SW480 (cell line): ENCODE measurements at regions not wholly inside any gene's neighbourhood (a gene's known extent, or its start where the extent isn't known, plus 50 kb on each side); places are given as distances from the start of the nearest gene placed in this dataset.
"Not testable (repeated sequence)": the region's sequence is repeated elsewhere in the genome, so short reads cannot be mapped to it uniquely, and the experiment has no call there.

Experiments used
- DNase-seq: peaks from one replicate; pipeline ENCODE4 v3.0.0-alpha.2; 2016; ENCODE audit warnings: low spot score

- DNase-seq: no peak
Measured at GRCh38 chr10:64574371-64574770, 1053.2 kb downstream of the REEP3 start.

- no peak for DNase-seq
Measured at GRCh38 chr10:64576497-64576896, 1055.3 kb downstream of the REEP3 start.

- not testable (repeated sequence) for DNase-seq
Measured at GRCh38 chr10:64578757-64579156, 1057.6 kb downstream of the REEP3 start.

- no peak for DNase-seq
Measured at GRCh38 chr10:64586934-64587503, 1065.8 kb downstream of the REEP3 start.

GRCh38 chr10:64594072-64594471 lies 1072.9 kb downstream of the REEP3 start:
- DNase-seq: no peak

- DNase-seq: no peak
Measured at GRCh38 chr10:64598600-64598999, 1077.4 kb downstream of the REEP3 start.

- no peak for DNase-seq
Measured at GRCh38 chr10:64601298-64601697, 1080.1 kb downstream of the REEP3 start.

- no peak for DNase-seq
Measured at GRCh38 chr10:64617085-64617484, 1095.9 kb downstream of the REEP3 start.

GRCh38 chr10:64619102-64619501 lies 1097.9 kb downstream of the REEP3 start:
- no peak for DNase-seq

GRCh38 chr10:64626924-64627323 lies 1105.7 kb downstream of the REEP3 start:
- DNase-seq: no peak

- DNase-seq: no peak
Measured at GRCh38 chr10:64630534-64630933, 1109.3 kb downstream of the REEP3 start.

GRCh38 chr10:64635906-64636305 lies 1114.7 kb downstream of the REEP3 start:
- DNase-seq: no peak

- DNase-seq: no peak
Measured at GRCh38 chr10:64636461-64636860, 1115.3 kb downstream of the REEP3 start.

- DNase-seq: no peak
Measured at GRCh38 chr10:64637939-64638338, 1116.7 kb downstream of the REEP3 start.

- DNase-seq: peak; percentile 1
Measured at GRCh38 chr10:64648915-64649314, 1127.7 kb downstream of the REEP3 start.

GRCh38 chr10:64658528-64658927 lies 1137.3 kb downstream of the REEP3 start:
- DNase-seq: no peak

- no peak for DNase-seq
Measured at GRCh38 chr10:64659311-64659710, 1138.1 kb downstream of the REEP3 start.

GRCh38 chr10:64682043-64682442 lies 1160.8 kb downstream of the REEP3 start:
- no peak for DNase-seq

GRCh38 chr10:64690194-64690593 lies 1169.0 kb downstream of the REEP3 start:
- no peak for DNase-seq

GRCh38 chr10:64699244-64699643 lies 1178.0 kb downstream of the REEP3 start:
- no peak for DNase-seq

GRCh38 chr10:64702086-64702485 lies 1180.9 kb downstream of the REEP3 start:
- DNase-seq: not testable (repeated sequence)

- no peak for DNase-seq
Measured at GRCh38 chr10:64708884-64709681, 1187.9 kb downstream of the REEP3 start.

- no peak for DNase-seq
Measured at GRCh38 chr10:64726466-64726865, 1205.3 kb downstream of the REEP3 start.

GRCh38 chr10:64731016-64731415 lies 1209.8 kb downstream of the REEP3 start:
- no peak for DNase-seq
